NOMO-1 treated with DMSO at 0.1 percent for 48 hours (cell line): ENCODE measurements at regions not wholly inside any gene's neighbourhood (a gene's known extent, or its start where the extent isn't known, plus 50 kb on each side); places are given as distances from the start of the nearest gene placed in this dataset.
"Not testable (repeated sequence)": the region's sequence is repeated elsewhere in the genome, so short reads cannot be mapped to it uniquely, and the experiment has no call there.

Experiments
- DNase-seq: peaks from one replicate; lab custom pipeline; 2025; ENCODE audit not compliant: unreplicated experiment; lab: John Stamatoyannopoulos, UW

GRCh38 chr1:219075121-219075879 lies 98.4 kb upstream of the LYPLAL1 start:
- no peak for DNase-seq

GRCh38 chr1:219076326-219076937 lies 97.2 kb upstream of the LYPLAL1 start:
- DNase-seq = no peak

DNA sequence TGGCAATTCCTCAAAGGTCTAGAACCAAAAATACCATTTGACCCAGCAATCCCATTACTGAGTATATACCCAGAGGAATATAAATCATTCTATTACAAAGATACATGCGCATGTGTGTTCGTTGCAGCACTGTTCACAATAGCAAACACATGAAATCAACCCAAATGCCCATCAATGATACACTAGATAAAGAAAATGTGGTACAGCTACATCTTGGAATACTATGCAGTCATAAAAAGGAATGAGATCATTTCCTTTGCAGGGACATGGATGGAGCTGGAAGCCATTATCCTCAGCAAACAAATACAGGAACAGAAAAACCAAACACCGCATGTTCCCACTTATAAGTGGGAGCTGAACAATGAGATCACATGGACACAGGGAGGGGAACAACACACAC lies 95.9 kb upstream of the LYPLAL1 start:
- DNase-seq = not testable (repeated sequence)

- DNase-seq = no peak
Observed at GRCh38 chr1:219081943-219082925, 91.4 kb upstream of the LYPLAL1 start.

DNA sequence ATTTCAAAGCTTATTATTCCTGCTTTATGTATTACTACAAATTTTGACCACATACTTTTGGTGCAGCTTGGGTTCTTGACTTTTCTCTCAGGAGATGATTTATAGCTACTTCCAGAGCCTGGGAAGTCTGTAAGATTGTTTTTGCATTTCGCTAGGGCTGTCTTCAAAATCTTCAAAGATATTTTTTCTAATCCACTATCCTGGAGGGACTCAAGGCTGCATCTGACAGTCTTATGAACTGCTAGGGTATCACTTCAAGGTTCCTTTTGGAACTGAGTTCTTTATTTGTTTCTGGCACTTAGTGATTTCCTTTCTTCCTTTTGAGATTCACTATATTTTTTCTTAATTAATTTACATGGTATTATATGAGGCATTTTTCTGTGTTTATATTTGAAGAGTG lies 90.0 kb upstream of the LYPLAL1 start:
- DNase-seq = no peak

GRCh38 chr1:219085082-219085481 lies 88.6 kb upstream of the LYPLAL1 start:
- no peak for DNase-seq

GRCh38 chr1:219085988-219086387 lies 87.7 kb upstream of the LYPLAL1 start:
- DNase-seq = no peak

DNA sequence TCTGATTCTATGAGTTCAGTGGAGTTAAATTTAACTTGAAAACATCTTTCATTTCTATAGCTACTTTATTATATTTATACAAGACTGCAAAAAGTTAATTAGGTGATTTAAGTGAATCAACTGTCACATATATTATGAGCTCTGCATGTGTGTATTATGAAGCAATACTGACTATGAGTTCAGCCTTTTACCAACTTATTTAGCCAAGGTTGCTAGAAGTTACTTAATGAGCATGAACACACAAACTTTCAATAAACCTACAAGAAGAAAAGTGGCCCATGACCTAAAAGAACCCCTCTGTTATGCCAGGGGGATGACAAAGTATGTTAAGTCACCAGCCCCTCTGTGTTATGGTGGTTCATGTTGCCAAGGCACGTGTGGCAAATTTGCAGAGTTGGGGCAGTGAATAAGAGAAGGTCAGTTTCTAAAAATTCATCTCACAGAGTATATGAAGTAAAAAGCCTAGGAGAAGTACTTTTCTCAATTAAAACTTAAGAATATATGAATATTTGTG lies 86.7 kb upstream of the LYPLAL1 start:
- DNase-seq = peak; percentile 65

DNA sequence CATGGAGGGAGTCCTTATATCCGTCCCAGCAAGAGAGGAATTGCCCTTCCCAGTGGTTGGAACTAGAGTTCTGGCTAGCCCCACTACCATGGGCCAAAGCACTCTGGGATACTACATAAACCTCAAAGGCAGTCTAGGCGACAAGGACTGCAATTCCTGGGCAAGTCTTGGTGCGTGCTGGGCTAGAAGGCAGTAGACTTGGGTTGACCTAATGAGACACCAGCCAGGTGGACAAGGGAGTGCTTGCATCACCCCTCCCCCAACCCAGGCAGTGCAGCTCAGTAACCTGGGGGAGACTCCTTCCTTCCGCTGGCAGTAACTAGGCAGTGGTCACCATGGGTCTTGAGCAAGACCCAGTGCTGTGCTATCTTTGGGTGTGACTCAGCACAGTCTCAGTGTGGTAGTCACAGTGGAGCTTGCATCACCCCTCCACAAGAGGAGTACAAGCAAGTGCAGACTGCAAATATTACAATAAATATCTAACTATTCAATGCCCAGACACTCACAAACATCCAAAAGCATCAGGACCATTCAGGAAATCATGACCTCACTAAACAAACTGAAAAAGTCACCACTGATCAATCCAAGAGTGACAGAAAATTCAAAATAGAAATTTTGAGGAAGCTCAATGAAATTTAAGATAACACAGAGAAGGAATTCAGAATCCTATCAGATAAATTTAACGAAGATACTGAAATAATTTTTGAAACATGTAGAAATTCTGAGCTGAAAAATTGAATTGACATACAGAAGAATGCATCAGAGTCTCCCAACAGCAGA lies 84.7 kb upstream of the LYPLAL1 start:
- peak; percentile 94 for DNase-seq

DNA sequence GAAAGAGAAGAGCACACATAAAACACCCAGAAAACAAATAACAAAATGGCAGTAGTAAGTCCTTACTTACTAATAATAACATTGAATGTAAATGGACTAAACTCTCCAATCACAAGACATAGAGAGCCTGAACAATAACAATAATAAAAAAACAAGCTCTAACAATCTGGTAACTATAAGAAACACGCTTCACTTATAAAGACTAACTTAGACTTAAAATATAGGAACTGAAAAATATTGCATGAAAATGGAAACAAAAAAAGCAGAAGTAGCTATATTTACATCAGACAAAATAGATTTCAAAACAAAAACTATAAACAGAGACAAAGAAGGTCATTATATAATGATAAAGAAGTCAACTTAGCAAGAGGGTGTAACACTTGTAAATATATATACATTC lies 83.1 kb upstream of the LYPLAL1 start:
- peak; percentile 90 for DNase-seq

- no peak for DNase-seq
Observed at GRCh38 chr1:219092206-219092605, 81.5 kb upstream of the LYPLAL1 start.

- no peak for DNase-seq
Observed at GRCh38 chr1:219099307-219099706, 74.4 kb upstream of the LYPLAL1 start.

GRCh38 chr1:219100059-219100458 lies 73.6 kb upstream of the LYPLAL1 start:
- DNase-seq = no peak

DNA sequence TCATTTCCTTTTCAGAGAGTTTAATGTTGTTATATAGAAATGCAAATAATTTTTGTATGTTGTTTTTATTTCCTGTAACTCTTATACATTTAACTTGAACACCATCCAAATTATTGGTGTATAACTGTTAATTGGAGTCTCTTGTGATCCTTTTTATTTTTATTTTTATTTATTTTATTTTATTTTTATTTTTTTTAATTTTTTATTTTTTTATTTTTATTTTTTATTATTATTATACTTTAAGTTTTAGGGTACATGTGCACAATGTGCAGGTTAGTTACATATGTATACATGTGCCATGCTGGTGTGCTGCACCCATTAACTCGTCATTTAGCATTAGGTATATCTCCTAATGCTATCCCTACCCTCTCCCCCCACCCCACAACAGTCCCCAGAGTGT lies 71.2 kb upstream of the LYPLAL1 start:
- not testable (repeated sequence) for DNase-seq

GRCh38 chr1:219105893-219106292 lies 67.8 kb upstream of the LYPLAL1 start:
- DNase-seq = no peak

DNA sequence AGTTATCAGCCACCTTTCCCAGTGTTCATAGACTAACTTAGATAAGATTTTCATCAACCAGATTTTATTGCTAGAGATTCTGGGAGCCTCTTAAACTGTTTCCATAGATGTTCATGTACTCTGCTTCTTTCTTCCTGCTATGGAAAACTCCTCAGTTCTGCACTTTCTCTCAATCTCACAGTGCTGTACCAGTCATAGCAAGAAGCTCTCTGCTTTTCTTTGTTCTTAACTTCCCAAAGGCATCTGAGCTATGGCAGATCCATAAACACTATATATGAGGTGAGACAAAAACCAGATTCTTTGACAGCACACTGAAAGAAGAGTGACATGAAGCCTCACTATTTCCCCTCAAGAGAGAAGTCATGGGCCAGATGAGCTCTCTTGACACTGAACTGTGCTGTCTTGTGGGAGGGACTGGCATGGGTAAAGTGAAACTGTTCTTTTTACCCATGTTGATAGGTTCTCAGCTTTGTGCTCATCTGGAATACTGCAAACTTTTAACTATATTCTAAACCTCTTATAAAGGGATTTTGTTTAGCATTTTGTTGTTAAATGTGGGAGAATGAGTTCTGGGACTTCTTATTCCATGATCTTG lies 64.2 kb upstream of the LYPLAL1 start:
- DNase-seq = no peak

GRCh38 chr1:219113261-219113660 lies 60.4 kb upstream of the LYPLAL1 start:
- DNase-seq = no peak

DNA sequence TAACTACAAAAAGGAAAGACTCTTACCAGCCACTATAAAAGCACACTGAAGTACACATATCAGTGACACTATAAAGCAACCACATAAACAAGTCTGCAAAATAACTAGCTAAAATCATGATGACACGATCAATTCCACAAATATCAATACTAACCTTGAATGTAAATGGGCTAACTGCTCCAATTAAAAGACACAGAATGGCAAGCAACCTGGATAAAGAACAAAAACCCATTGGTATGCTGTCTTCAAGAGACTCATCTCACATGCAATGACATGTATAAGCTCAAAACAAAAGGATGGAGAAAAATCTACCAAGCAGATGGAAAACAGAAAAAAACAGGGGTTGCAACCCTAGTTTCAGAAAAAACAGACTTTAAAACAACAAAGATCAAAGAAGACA lies 59.7 kb upstream of the LYPLAL1 start:
- no peak for DNase-seq

GRCh38 chr1:219119839-219120238 lies 53.8 kb upstream of the LYPLAL1 start:
- peak; percentile 68 for DNase-seq
